ENCODE measurements at regions not wholly inside any gene's neighbourhood (a gene's known extent, or its start where the extent isn't known, plus 50 kb on each side); places are given as distances from the start of the nearest gene placed in this dataset.

GRCh38 chr13:40145139-40145538, 489.7 kb downstream of the COG6 start:
- Histone ChIP-seq H3K27me3 (no peaks in the 10 kb centered on the region), H3K4me1 (peaks cover 0 to 24% (median 14%) of the 10 kb centered on the region in 9 donors), H3K36me3 (no peaks in the 10 kb centered on the region), H3K9me3 (no peaks in the 10 kb centered on the region), H3K4me3 (no peak overlapping the region), H3K27ac (no peak overlapping the region)
- TF ChIP-seq CTCF (IDR thresholded peaks at IDR 0.05) = no peak
- intact Hi-C loops (cut with DNase I) = loop anchor here in 2 of 10 donors (1.0 to 5.0 kb wide), 2 partner anchors 14 to 47 kb away; no protein-coding TSS in a partner anchor
- no peak for ATAC-seq
- no peak for DNase-seq
- WGBS, 2 donors = 94 to 98% methylated on average over 7 of the region's 7 CpGs

- ATAC-seq (no peak), DNase-seq (no peak)
- WGBS, 2 donors = 84 to 87% methylated on average over 5 of the region's 5 CpGs
- Histone ChIP-seq H3K36me3 (no peaks in the 10 kb centered on the region), H3K27ac (no peak overlapping the region), H3K9me3 (no peaks in the 10 kb centered on the region), H3K27me3 (no peaks in the 10 kb centered on the region), H3K4me3 (no peak overlapping the region), H3K4me1 (peaks cover 0 to 29% (median 14%) of the 10 kb centered on the region in 9 donors)
- intact Hi-C loops (cut with DNase I) = loop anchor here in 1 of 10 donors (5.0 kb wide), 1 partner anchor 46 kb away; no protein-coding TSS in a partner anchor
- no peak for TF ChIP-seq CTCF (IDR thresholded peaks at IDR 0.05)
Measured at GRCh38 chr13:40146063-40146462, 490.6 kb downstream of the COG6 start.

GRCh38 chr13:40146611-40147117, 491.2 kb downstream of the COG6 start:
- TF ChIP-seq CTCF (IDR thresholded peaks at IDR 0.05) = no peak
- H3K27ac ChIP-seq = no peak overlapping the region
- 57 to 63% methylated on average over 11 of the region's 11 CpGs for WGBS, 2 donors
- ATAC-seq = peak in 1 of 8 donors; percentile 31
- H3K9me3 ChIP-seq = no peaks in the 10 kb centered on the region
- intact Hi-C loops (cut with DNase I) = loop anchor here in 1 of 10 donors (5.0 kb wide), 1 partner anchor 46 kb away; no protein-coding TSS in a partner anchor
- no peaks in the 10 kb centered on the region for H3K27me3 ChIP-seq
- no peaks in the 10 kb centered on the region for H3K36me3 ChIP-seq
- H3K4me1 ChIP-seq = peaks cover 0 to 29% (median 14%) of the 10 kb centered on the region in 9 donors
- DNase-seq = no peak
- no peak overlapping the region for H3K4me3 ChIP-seq

- 91 to 92% methylated on average over 4 of the region's 4 CpGs for WGBS, 2 donors
- intact Hi-C loops (cut with DNase I) = loop anchor here in 1 of 10 donors (5.0 kb wide), 1 partner anchor 44 kb away; no protein-coding TSS in a partner anchor
Measured at GRCh38 chr13:40148101-40148500, 492.6 kb downstream of the COG6 start.

More at GRCh38 chr13:40148101-40148500, 492.6 kb downstream of the COG6 start:
- no peaks in the 10 kb centered on the region for H3K36me3 ChIP-seq
- peaks cover 0 to 30% (median 14%) of the 10 kb centered on the region in 9 donors for H3K4me1 ChIP-seq
- H3K9me3 ChIP-seq = no peaks in the 10 kb centered on the region
- DNase-seq = no peak
- H3K4me3 ChIP-seq = no peak overlapping the region
- H3K27me3 ChIP-seq = no peaks in the 10 kb centered on the region
- peak overlapping the region in 1 of 10 donors; percentile 76 for H3K27ac ChIP-seq
- no peak for TF ChIP-seq CTCF (IDR thresholded peaks at IDR 0.05)
- ATAC-seq = no peak

Measured in heart right ventricle (tissue), 16 donors.